HAP-1 (cell line): ENCODE measurements at regions not wholly inside any gene's neighbourhood (a gene's known extent, or its start where the extent isn't known, plus 50 kb on each side); places are given as distances from the start of the nearest gene placed in this dataset.

Experiments used
- DNase-seq, 2 experiments: peaks; one replicate each; pipeline ENCODE4 v3.0.0-alpha.2; 2016 to 2020; ENCODE audit warnings: low spot score in 2 of 2
- H3K27me3 ChIP-seq: fragments of 250-450 bp; sonication (Bioruptor Pico); 2 replicates; pipeline ENCODE4 v1.5.1; 2020; ENCODE audit warnings: low read depth, mild to moderate bottlenecking, moderate library complexity
- H3K36me3 ChIP-seq: fragments of 250-450 bp; sonication (Bioruptor Pico); replicated peaks from 2 replicates; pipeline ENCODE4 v1.5.1; 2020; ENCODE audit warnings: mild to moderate bottlenecking
- H3K4me1 ChIP-seq: fragments of 250-450 bp; sonication (Bioruptor Pico); 2 replicates; pipeline ENCODE4 v1.5.1; 2020; ENCODE audit warnings: mild to moderate bottlenecking
- H3K4me3 ChIP-seq: fragments of 250-450 bp; sonication (Bioruptor Pico); 2 replicates; pipeline ENCODE4 v1.5.1; 2020; ENCODE audit warnings: mild to moderate bottlenecking, moderate library complexity
- H3K9me3 ChIP-seq: fragments of 250-450 bp; sonication (Bioruptor Pico); 2 replicates; pipeline ENCODE4 v1.5.1; 2020; ENCODE audit warnings: mild to moderate bottlenecking, moderate library complexity
- in situ Hi-C: fragments of 300-500 bp; cut with MboI; formaldehyde crosslinking; loops from 3 replicates; pipeline ENCODE4 v1.14.3; 2020; ENCODE audit warnings: low sequenced_read_pairs, inconsistent platforms, mixed read lengths

GRCh38 chr20:6863355-6863754 is 95.9 kb downstream of the BMP2 start:
- Histone ChIP-seq H3K36me3 (no peaks in the 10 kb centered on the region), H3K4me3 (no peak overlapping the region), H3K9me3 (no peaks in the 10 kb centered on the region), H3K4me1 (no peaks in the 10 kb centered on the region), H3K27me3 (no peaks in the 10 kb centered on the region)
- in situ Hi-C loops: no loop called here
- no peak for DNase-seq

- H3K4me3 ChIP-seq: no peak overlapping the region
- DNase-seq: no peak
- in situ Hi-C loops: no loop called here
- no peaks in the 10 kb centered on the region for H3K9me3 ChIP-seq
- H3K27me3 ChIP-seq: no peaks in the 10 kb centered on the region
- H3K4me1 ChIP-seq: no peaks in the 10 kb centered on the region
- H3K36me3 ChIP-seq: no peaks in the 10 kb centered on the region
These were observed 96.3 kb downstream of the BMP2 start for GRCh38 chr20:6863798-6864201.

- Histone ChIP-seq H3K4me3 (no peak overlapping the region), H3K36me3 (no peaks in the 10 kb centered on the region), H3K4me1 (no peaks in the 10 kb centered on the region), H3K27me3 (no peaks in the 10 kb centered on the region), H3K9me3 (no peaks in the 10 kb centered on the region)
- in situ Hi-C loops: no loop called here
- no peak for DNase-seq
These were observed 97.3 kb downstream of the BMP2 start for GRCh38 chr20:6864740-6865139.

GRCh38 chr20:6866741-6867140 is 99.3 kb downstream of the BMP2 start:
- Histone ChIP-seq H3K9me3 (no peaks in the 10 kb centered on the region), H3K4me1 (no peaks in the 10 kb centered on the region), H3K36me3 (no peaks in the 10 kb centered on the region), H3K27me3 (no peaks in the 10 kb centered on the region), H3K4me3 (no peak overlapping the region)
- no peak for DNase-seq
- in situ Hi-C loops: no loop called here

GRCh38 chr20:6868861-6869260 is 101.4 kb downstream of the BMP2 start:
- Histone ChIP-seq H3K27me3 (no peaks in the 10 kb centered on the region), H3K4me3 (no peak overlapping the region), H3K9me3 (no peaks in the 10 kb centered on the region), H3K36me3 (no peaks in the 10 kb centered on the region), H3K4me1 (no peaks in the 10 kb centered on the region)
- no peak for DNase-seq
- in situ Hi-C loops: no loop called here

- H3K36me3 ChIP-seq: no peaks in the 10 kb centered on the region
- no peaks in the 10 kb centered on the region for H3K9me3 ChIP-seq
- H3K4me1 ChIP-seq: no peaks in the 10 kb centered on the region
- in situ Hi-C loops: no loop called here
- no peak for DNase-seq
- H3K4me3 ChIP-seq: no peak overlapping the region
- no peaks in the 10 kb centered on the region for H3K27me3 ChIP-seq
These were observed 103.1 kb downstream of the BMP2 start for GRCh38 chr20:6870559-6870958.

- no peaks in the 10 kb centered on the region for H3K27me3 ChIP-seq
- no peak overlapping the region for H3K4me3 ChIP-seq
- no peaks in the 10 kb centered on the region for H3K4me1 ChIP-seq
- no peaks in the 10 kb centered on the region for H3K9me3 ChIP-seq
- in situ Hi-C loops: no loop called here
- no peak for DNase-seq
- no peaks in the 10 kb centered on the region for H3K36me3 ChIP-seq
These were observed 110.1 kb downstream of the BMP2 start for GRCh38 chr20:6877633-6878032.

GRCh38 chr20:6882561-6883291 is 115.2 kb downstream of the BMP2 start:
- in situ Hi-C loops: no loop called here
- DNase-seq: no peak

GRCh38 chr20:6884114-6884513 is 116.6 kb downstream of the BMP2 start:
- no peaks in the 10 kb centered on the region for H3K27me3 ChIP-seq
- H3K36me3 ChIP-seq: no peaks in the 10 kb centered on the region
- H3K4me1 ChIP-seq: no peaks in the 10 kb centered on the region
- H3K9me3 ChIP-seq: no peaks in the 10 kb centered on the region
- no peak overlapping the region for H3K4me3 ChIP-seq
- in situ Hi-C loops: no loop called here
- no peak for DNase-seq

More at GRCh38 chr20:6882561-6883291, 115.2 kb downstream of the BMP2 start:
- H3K4me3 ChIP-seq: no peak overlapping the region
- no peaks in the 10 kb centered on the region for H3K4me1 ChIP-seq
- H3K27me3 ChIP-seq: no peaks in the 10 kb centered on the region
- H3K9me3 ChIP-seq: no peaks in the 10 kb centered on the region
- no peaks in the 10 kb centered on the region for H3K36me3 ChIP-seq

GRCh38 chr20:6886065-6886729 is 118.7 kb downstream of the BMP2 start:
- in situ Hi-C loops: no loop called here
- Histone ChIP-seq H3K4me3 (no peak overlapping the region), H3K27me3 (no peaks in the 10 kb centered on the region), H3K9me3 (no peaks in the 10 kb centered on the region), H3K4me1 (no peaks in the 10 kb centered on the region), H3K36me3 (no peaks in the 10 kb centered on the region)
- no peak for DNase-seq

GRCh38 chr20:6887966-6888365 is 120.5 kb downstream of the BMP2 start:
- DNase-seq: no peak
- Histone ChIP-seq H3K4me1 (no peaks in the 10 kb centered on the region), H3K36me3 (no peaks in the 10 kb centered on the region), H3K4me3 (no peak overlapping the region), H3K9me3 (no peaks in the 10 kb centered on the region), H3K27me3 (no peaks in the 10 kb centered on the region)
- in situ Hi-C loops: no loop called here

- in situ Hi-C loops: no loop called here
- H3K36me3 ChIP-seq: no peaks in the 10 kb centered on the region
- H3K4me3 ChIP-seq: no peak overlapping the region
- DNase-seq: no peak
- no peaks in the 10 kb centered on the region for H3K27me3 ChIP-seq
- H3K4me1 ChIP-seq: no peaks in the 10 kb centered on the region
- no peaks in the 10 kb centered on the region for H3K9me3 ChIP-seq
These were observed 121.4 kb downstream of the BMP2 start for GRCh38 chr20:6888736-6889395.

GRCh38 chr20:6892724-6893123 is 125.2 kb downstream of the BMP2 start:
- Histone ChIP-seq H3K27me3 (no peaks in the 10 kb centered on the region), H3K4me1 (no peaks in the 10 kb centered on the region), H3K36me3 (no peaks in the 10 kb centered on the region), H3K4me3 (no peak overlapping the region), H3K9me3 (no peaks in the 10 kb centered on the region)
- DNase-seq: no peak
- in situ Hi-C loops: no loop called here

- Histone ChIP-seq H3K4me1 (no peaks in the 10 kb centered on the region), H3K9me3 (no peaks in the 10 kb centered on the region), H3K27me3 (no peaks in the 10 kb centered on the region), H3K4me3 (no peak overlapping the region), H3K36me3 (no peaks in the 10 kb centered on the region)
- DNase-seq: no peak
- in situ Hi-C loops: no loop called here
These were observed 131.4 kb downstream of the BMP2 start for GRCh38 chr20:6898928-6899327.
